ENCODE measurements at regions not wholly inside any gene's neighbourhood (a gene's known extent, or its start where the extent isn't known, plus 50 kb on each side); places are given as distances from the start of the nearest gene placed in this dataset.

- no peak for TF ChIP-seq POU6F1 (CRISPR knock-in tag; IDR thresholded peaks at IDR 0.05; ENCODE audit: borderline replicate concordance, low read depth)
These were observed 63.1 kb upstream of the TANK start (continued) for GRCh38 chr2:161097157-161097556.

DNA sequence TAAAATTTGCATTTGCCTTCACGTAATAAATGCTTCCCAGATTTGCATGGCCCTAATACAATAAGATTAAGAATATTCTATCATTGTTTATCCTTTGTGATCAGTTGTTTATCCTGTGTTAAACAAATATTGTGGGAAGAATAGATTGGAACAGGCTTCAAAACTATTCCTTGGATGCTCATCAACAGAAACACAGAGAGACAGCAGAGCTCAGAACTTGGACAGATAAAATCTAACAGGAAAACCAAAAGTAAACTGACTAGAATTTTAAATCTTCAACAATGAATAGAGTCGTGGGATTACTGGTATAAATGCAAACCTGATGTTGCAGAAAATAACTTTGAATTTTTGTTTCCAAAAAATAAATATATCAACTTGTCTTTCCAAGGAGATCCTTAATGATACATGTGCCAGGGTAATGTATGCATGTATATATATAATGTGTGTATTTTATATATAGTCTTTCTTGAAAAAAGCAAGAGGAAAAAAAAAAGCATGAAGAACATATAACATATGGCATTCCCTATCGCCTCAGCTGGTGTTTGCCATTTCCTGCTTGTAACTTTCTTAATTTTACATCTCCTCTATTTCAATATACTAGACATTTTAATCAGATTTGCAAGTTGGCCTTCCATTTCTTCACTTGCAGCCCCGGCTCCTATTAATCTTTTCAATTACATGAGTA lies 59.9 kb upstream of the TANK start:
- TF ChIP-seq ZFP30 (CRISPR knock-in tag; IDR thresholded peaks at IDR 0.05) (no peak), ZNF8 (CRISPR knock-in tag; IDR thresholded peaks at IDR 0.05) (no peak), ZFP3 (CRISPR knock-in tag; IDR thresholded peaks at IDR 0.05) (no peak), GLIS3 (CRISPR knock-in tag; IDR thresholded peaks at IDR 0.05) (no peak), TCF4 (CRISPR knock-in tag; IDR thresholded peaks at IDR 0.05; ENCODE audit: borderline replicate concordance) (no peak), RARB (CRISPR knock-in tag; IDR thresholded peaks at IDR 0.05) (no peak), ISL1 (CRISPR knock-in tag; IDR thresholded peaks at IDR 0.05) (no peak), ZNF70 (CRISPR knock-in tag; IDR thresholded peaks at IDR 0.05) (no peak), CREB5 (CRISPR knock-in tag; IDR thresholded peaks at IDR 0.05; ENCODE audit: low read depth) (no peak), ESRRG (CRISPR knock-in tag; IDR thresholded peaks at IDR 0.05) (no peak), ZNF565 (CRISPR knock-in tag; conservative IDR thresholded peaks at IDR 0.05; ENCODE audit: low read depth) (no peak), CSRNP3 (CRISPR knock-in tag; IDR thresholded peaks at IDR 0.05) (no peak), SNAI2 (CRISPR knock-in tag; IDR thresholded peaks at IDR 0.05) (no peak), TOX (CRISPR knock-in tag; IDR thresholded peaks at IDR 0.05; ENCODE audit: borderline replicate concordance) (no peak), OSR1 (CRISPR knock-in tag; IDR thresholded peaks at IDR 0.05) (no peak), PPARA (CRISPR knock-in tag; IDR thresholded peaks at IDR 0.05; ENCODE audit: borderline replicate concordance) (no peak), BACH2 (CRISPR knock-in tag; IDR thresholded peaks at IDR 0.05; ENCODE audit: borderline replicate concordance) (no peak), TSHZ2 (CRISPR knock-in tag; IDR thresholded peaks at IDR 0.05) (no peak), POU6F1 (CRISPR knock-in tag; IDR thresholded peaks at IDR 0.05; ENCODE audit: borderline replicate concordance, low read depth) (no peak)
- TF ChIP-seq, protein P1, sequence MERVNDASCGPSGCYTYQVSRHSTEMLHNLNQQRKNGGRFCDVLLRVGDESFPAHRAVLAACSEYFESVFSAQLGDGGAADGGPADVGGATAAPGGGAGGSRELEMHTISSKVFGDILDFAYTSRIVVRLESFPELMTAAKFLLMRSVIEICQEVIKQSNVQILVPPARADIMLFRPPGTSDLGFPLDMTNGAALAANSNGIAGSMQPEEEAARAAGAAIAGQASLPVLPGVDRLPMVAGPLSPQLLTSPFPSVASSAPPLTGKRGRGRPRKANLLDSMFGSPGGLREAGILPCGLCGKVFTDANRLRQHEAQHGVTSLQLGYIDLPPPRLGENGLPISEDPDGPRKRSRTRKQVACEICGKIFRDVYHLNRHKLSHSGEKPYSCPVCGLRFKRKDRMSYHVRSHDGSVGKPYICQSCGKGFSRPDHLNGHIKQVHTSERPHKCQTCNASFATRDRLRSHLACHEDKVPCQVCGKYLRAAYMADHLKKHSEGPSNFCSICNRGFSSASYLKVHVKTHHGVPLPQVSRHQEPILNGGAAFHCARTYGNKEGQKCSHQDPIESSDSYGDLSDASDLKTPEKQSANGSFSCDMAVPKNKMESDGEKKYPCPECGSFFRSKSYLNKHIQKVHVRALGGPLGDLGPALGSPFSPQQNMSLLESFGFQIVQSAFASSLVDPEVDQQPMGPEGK (CRISPR knock-in tag; IDR thresholded peaks at IDR 0.05; ENCODE audit: borderline replicate concordance): no peak
- ATAC-seq: no peak

Data from SK-N-SH treated with all-trans-retinoic acid at 6 μM for 48 hours (cell line).